ENCODE measurements at regions not wholly inside any gene's neighbourhood (a gene's known extent, or its start where the extent isn't known, plus 50 kb on each side); places are given as distances from the start of the nearest gene placed in this dataset.

DNA sequence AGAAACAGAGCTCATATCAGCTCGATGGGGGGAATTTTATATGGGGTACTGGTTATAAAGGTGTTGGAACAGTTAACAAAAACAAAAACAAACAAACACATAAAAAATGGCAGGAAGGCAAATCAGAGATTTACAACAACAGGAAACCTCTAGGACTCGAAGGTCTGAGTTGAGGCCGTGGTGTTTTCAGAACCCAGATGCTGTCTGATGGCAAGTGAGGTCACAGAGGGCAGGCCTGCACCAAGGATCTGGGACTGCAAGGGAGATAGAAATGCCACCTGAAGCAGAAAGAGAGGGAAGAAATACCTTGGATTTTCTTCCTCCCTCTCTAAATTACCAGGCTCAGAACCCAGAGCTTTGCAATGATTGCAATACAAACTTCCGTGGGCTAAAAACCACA lies 429.5 kb downstream of the ZNF521 start:
- FAIRE-seq = no peak

GRCh38 chr18:24923138-24923537 lies 428.8 kb downstream of the ZNF521 start:
- FAIRE-seq (no peak), DNase-seq (ENCODE audit: low spot score in 2 of 2) (no peak)

More for the DNA sequence above, 429.5 kb downstream of the ZNF521 start:
- DNase-seq (ENCODE audit: low spot score in 2 of 2) = no peak

GRCh38 chr18:24924066-24924716 lies 427.8 kb downstream of the ZNF521 start:
- FAIRE-seq = no peak

GRCh38 chr18:24926649-24927048 lies 425.3 kb downstream of the ZNF521 start:
- DNase-seq (ENCODE audit: low spot score in 2 of 2) (no peak), FAIRE-seq (no peak)

More at GRCh38 chr18:24924066-24924716, 427.8 kb downstream of the ZNF521 start:
- no peak for DNase-seq (ENCODE audit: low spot score in 2 of 2)

DNA sequence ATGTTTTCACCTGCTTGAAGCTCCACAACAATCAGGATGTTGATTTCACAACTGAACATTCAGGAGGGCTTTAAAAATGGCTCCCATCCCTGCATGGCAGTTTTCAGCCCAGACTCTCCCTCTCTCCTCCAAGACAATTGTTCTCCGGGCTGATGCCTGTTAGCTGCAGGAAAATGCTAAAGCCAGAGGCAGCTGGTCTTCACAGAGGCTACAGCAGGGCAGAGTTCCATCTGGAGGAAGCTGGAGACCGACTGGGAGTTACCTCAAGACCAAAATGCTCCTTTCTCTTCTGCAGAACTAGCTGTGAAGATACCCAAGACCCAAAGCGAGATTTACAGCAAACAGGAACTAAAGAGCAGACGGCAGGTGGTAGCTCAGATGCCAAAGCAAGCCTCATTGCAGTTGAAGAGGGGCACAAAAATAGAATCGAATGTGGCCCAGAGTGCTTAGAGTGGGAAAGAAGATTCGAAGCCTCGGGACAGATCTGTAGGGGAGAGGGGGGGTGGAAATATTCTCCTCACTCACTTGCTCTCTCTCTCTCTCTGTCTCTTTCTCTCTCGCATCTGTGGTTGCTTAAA lies 423.6 kb downstream of the ZNF521 start:
- DNase-seq (ENCODE audit: low spot score in 2 of 2) = no peak
- no peak for FAIRE-seq

- DNase-seq (ENCODE audit: low spot score in 2 of 2) = no peak
- no peak for FAIRE-seq
Measured at GRCh38 chr18:24930478-24930877, 421.5 kb downstream of the ZNF521 start.

- no peak for DNase-seq (ENCODE audit: low spot score in 2 of 2)
- no peak for FAIRE-seq
Measured at GRCh38 chr18:24930971-24931370, 421.0 kb downstream of the ZNF521 start.

DNA sequence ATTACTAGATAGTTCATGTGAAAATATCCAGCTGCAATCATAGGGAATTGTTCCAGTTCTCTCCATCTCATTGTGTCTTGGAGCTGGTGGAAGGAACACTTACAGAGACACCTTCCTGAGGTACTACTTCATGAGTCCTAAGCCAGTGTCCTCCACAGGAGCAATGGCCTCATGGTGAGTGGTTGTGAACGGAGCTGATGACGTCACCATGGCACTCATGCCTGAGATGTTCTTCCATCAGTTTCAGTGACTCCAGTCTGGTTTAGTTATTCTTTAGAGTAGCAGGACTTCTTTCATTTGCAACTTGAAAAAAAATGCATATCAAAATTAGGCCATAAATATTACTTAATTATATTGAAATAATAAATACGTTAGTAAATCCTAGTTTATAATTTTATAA lies 418.6 kb downstream of the ZNF521 start:
- FAIRE-seq (no peak), DNase-seq (ENCODE audit: low spot score in 2 of 2) (no peak)

GRCh38 chr18:24934258-24934932 lies 417.6 kb downstream of the ZNF521 start:
- FAIRE-seq (no peak), DNase-seq (ENCODE audit: low spot score in 2 of 2) (no peak)

GRCh38 chr18:24935008-24935407 lies 417.0 kb downstream of the ZNF521 start:
- DNase-seq (ENCODE audit: low spot score in 2 of 2) (no peak), FAIRE-seq (no peak)

- DNase-seq (ENCODE audit: low spot score in 2 of 2) (no peak), FAIRE-seq (no peak)
Measured at GRCh38 chr18:24935896-24936295, 416.1 kb downstream of the ZNF521 start.

GRCh38 chr18:24936691-24937090 lies 415.3 kb downstream of the ZNF521 start:
- no peak for DNase-seq (ENCODE audit: low spot score in 2 of 2)
- FAIRE-seq = no peak

GRCh38 chr18:24937639-24938275 lies 414.2 kb downstream of the ZNF521 start:
- DNase-seq (ENCODE audit: low spot score in 2 of 2) (no peak), FAIRE-seq (no peak)

DNA sequence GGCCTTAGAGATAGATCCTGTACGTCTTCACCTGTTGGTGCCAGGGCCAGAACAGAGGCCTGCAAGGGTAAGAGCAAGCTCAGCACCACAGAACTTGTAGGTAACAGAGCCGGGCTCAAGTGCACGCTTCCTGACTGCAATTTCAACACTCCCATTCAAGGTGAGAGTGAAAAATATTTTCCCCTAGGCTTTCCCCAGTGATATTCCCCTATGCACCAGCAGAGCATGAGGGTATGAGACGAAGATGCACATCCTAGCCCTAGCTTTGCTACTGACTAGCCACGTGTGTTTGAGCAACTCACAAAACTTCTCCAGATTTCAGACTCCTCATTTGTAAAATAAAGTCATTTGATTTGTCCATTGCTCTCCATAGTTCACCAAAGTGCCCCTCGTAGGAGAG lies 411.6 kb downstream of the ZNF521 start:
- DNase-seq (ENCODE audit: low spot score in 2 of 2) = no peak
- no peak for FAIRE-seq

- DNase-seq (ENCODE audit: low spot score in 2 of 2) = no peak
- no peak for FAIRE-seq
Measured at GRCh38 chr18:24941174-24941951, 410.6 kb downstream of the ZNF521 start.

GRCh38 chr18:24942144-24942543 lies 409.8 kb downstream of the ZNF521 start:
- no peak for FAIRE-seq
- DNase-seq (ENCODE audit: low spot score in 2 of 2) = no peak

GRCh38 chr18:24947521-24948305 lies 404.3 kb downstream of the ZNF521 start:
- DNase-seq (ENCODE audit: low spot score in 2 of 2) (no peak), FAIRE-seq (no peak)

GRCh38 chr18:24949908-24950307 lies 402.1 kb downstream of the ZNF521 start:
- FAIRE-seq = no peak
- no peak for DNase-seq (ENCODE audit: low spot score in 2 of 2)

- no peak for DNase-seq (ENCODE audit: low spot score in 2 of 2)
- no peak for FAIRE-seq
Measured at GRCh38 chr18:24954341-24954740, 397.6 kb downstream of the ZNF521 start.

DNA sequence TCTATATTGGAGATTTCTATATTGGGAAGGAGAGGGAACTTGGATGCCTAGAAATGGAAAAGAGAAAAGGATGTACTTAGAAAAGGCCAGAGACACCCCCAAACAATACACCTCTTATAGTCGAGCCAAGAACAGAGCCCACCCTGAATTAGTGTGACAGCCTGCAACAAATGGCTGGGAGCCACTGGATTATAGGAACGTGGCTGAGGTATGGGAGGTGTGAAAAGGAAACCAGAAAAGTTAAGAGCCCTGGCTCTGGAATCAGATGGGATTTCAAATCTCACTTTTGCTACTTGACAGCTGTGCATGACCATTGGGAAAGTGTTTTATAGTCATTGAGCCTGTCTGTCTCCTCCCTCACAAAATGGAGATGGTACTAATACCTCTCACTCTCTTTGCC lies 394.0 kb downstream of the ZNF521 start:
- no peak for FAIRE-seq
- DNase-seq (ENCODE audit: low spot score in 2 of 2) = no peak

Data from frontal cortex (tissue), 3 donors.